OCI-LY7 (cell line): ENCODE measurements at regions not wholly inside any gene's neighbourhood (a gene's known extent, or its start where the extent isn't known, plus 50 kb on each side); places are given as distances from the start of the nearest gene placed in this dataset.
"Not testable (repeated sequence)": the region's sequence is repeated elsewhere in the genome, so short reads cannot be mapped to it uniquely, and the experiment has no call there.

Source experiments
- BruUV-seq: library from RNA; stranded (reverse); fragments of 400-500 nt; replicated peaks from 2 replicates; lab custom pipeline; 2021; lab: Mats Ljungman, UMichigan
- CTCF ChIA-PET: fragments of 300-600 bp; sonication (Branson Sonifier 250); formaldehyde crosslinking; loops from one replicate; lab custom pipeline; 2022; ENCODE audit warnings: antibody characterized with exemption; ENCODE audit not compliant: unreplicated experiment; lab: Charles Lee
- POLR2A ChIA-PET: fragments of 300-600 bp; sonication (Branson Sonifier 250); formaldehyde crosslinking; loops from one replicate; lab custom pipeline; 2022; ENCODE audit warnings: antibody characterized with exemption; lab: Charles Lee
- DNase-seq: peaks from one replicate; pipeline ENCODE4 v3.0.0-alpha.2; 2015; ENCODE audit warnings: low spot score
- H2AFZ ChIP-seq: fragments of 200-600 bp; sonication (generic), shearing (Covaris generic); 2 replicates; pipeline ENCODE4 v1.6.1; 2014; ENCODE audit warnings: mild to moderate bottlenecking, antibody characterized with exemption, low read length, moderate library complexity
- H3K27ac ChIP-seq: fragments of 200-600 bp; sonication (generic); 2 replicates; pipeline ENCODE4 v1.5.1; 2014; ENCODE audit warnings: mixed run types, low read depth, mild to moderate bottlenecking, moderate library complexity, low read length, inconsistent platforms; ENCODE audit not compliant: poor library complexity, severe bottlenecking
- H3K36me3 ChIP-seq: fragments of 200-600 bp; sonication (generic); 2 replicates; pipeline ENCODE4 v1.6.1; 2014; ENCODE audit warnings: mild to moderate bottlenecking, antibody characterized with exemption, low read length, moderate library complexity, mixed read lengths; ENCODE audit not compliant: insufficient read depth
- H3K4me1 ChIP-seq: fragments of 200-600 bp; sonication (generic); 2 replicates; pipeline ENCODE4 v1.5.1; 2014; ENCODE audit warnings: mild to moderate bottlenecking, low read length; ENCODE audit not compliant: insufficient read depth, poor library complexity, severe bottlenecking
- H3K4me2 ChIP-seq: fragments of 200-600 bp; sonication (generic); 2 replicates; pipeline ENCODE4 v1.6.1; 2014; ENCODE audit warnings: mild to moderate bottlenecking, low read length
- H3K4me3 ChIP-seq: fragments of 200-600 bp; sonication (generic); 2 replicates; pipeline ENCODE4 v1.5.1; 2014; ENCODE audit warnings: mild to moderate bottlenecking, low read depth, low read length; ENCODE audit not compliant: poor library complexity, severe bottlenecking
- H3K79me2 ChIP-seq: fragments of 200-600 bp; sonication (generic); 2 replicates; pipeline ENCODE4 v1.6.1; 2016; ENCODE audit warnings: low read depth, mild to moderate bottlenecking, low read length, moderate library complexity, mixed read lengths; ENCODE audit not compliant: insufficient read depth
- H3K9me2 ChIP-seq: fragments of 200-600 bp; sonication (generic); 2 replicates; pipeline ENCODE4 v1.6.1; 2016; ENCODE audit warnings: mild to moderate bottlenecking, low read length, mixed read lengths; ENCODE audit not compliant: insufficient read depth
- H3K9me3 ChIP-seq: fragments of 200-600 bp; sonication (generic); 2 replicates; pipeline ENCODE4 v1.6.1; 2014; ENCODE audit warnings: mild to moderate bottlenecking, mixed run types, low read length, mixed read lengths
- H4K20me1 ChIP-seq: fragments of 200-600 bp; sonication (generic); 2 replicates; pipeline ENCODE4 v1.6.1; 2014; ENCODE audit warnings: mild to moderate bottlenecking, antibody characterized with exemption, low read length, moderate library complexity, mixed read lengths; ENCODE audit not compliant: insufficient read depth
- EZH2phosphoT487 ChIP-seq: fragments of 200-600 bp; sonication (generic); IDR thresholded peaks from 2 replicates; pipeline ENCODE4 v1.6.1; 2018; ENCODE audit warnings: low read depth, borderline replicate concordance, mild to moderate bottlenecking, mixed run types, antibody characterized with exemption, low read length, moderate library complexity, mixed read lengths
- intact Hi-C: fragments of 100-400 bp; cut with micrococcal nuclease; formaldehyde crosslinking; loops from one replicate; pipeline ENCODE4 v1.10.0; 2022; ENCODE audit not compliant: unreplicated experiment
- TF ChIP-seq, protein P1 (sequence below): fragments of 200-600 bp; sonication (generic); conservative IDR thresholded peaks from 2 replicates; pipeline ENCODE4 v1.5.1; 2014; ENCODE audit warnings: mild to moderate bottlenecking, antibody characterized with exemption, low read length, moderate library complexity, mixed read lengths

- H3K4me3 ChIP-seq: no peak overlapping the region
- CTCF ChIA-PET: no interaction called here
- POLR2A ChIA-PET: no interaction called here
- no peak for TF ChIP-seq EZH2phosphoT487
- TF ChIP-seq, protein P1, sequence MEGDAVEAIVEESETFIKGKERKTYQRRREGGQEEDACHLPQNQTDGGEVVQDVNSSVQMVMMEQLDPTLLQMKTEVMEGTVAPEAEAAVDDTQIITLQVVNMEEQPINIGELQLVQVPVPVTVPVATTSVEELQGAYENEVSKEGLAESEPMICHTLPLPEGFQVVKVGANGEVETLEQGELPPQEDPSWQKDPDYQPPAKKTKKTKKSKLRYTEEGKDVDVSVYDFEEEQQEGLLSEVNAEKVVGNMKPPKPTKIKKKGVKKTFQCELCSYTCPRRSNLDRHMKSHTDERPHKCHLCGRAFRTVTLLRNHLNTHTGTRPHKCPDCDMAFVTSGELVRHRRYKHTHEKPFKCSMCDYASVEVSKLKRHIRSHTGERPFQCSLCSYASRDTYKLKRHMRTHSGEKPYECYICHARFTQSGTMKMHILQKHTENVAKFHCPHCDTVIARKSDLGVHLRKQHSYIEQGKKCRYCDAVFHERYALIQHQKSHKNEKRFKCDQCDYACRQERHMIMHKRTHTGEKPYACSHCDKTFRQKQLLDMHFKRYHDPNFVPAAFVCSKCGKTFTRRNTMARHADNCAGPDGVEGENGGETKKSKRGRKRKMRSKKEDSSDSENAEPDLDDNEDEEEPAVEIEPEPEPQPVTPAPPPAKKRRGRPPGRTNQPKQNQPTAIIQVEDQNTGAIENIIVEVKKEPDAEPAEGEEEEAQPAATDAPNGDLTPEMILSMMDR: no peak
- H3K36me3 ChIP-seq: no peaks in the 10 kb centered on the region
- H4K20me1 ChIP-seq: no peaks in the 10 kb centered on the region
- H3K9me2 ChIP-seq: no peaks in the 10 kb centered on the region
- H3K4me1 ChIP-seq: no peaks in the 10 kb centered on the region
- DNase-seq: no peak
- H3K79me2 ChIP-seq: no peaks in the 10 kb centered on the region
- no peak overlapping the region for H3K4me2 ChIP-seq
- no peaks in the 10 kb centered on the region for H3K9me3 ChIP-seq
- no TSS peak for BruUV-seq
- H2AFZ ChIP-seq: no peak overlapping the region
- intact Hi-C loops: no loop called here
- H3K27ac ChIP-seq: no peak overlapping the region
These were observed 335.1 kb downstream of the PREX1 start for GRCh38 chr20:48492715-48493070.

DNA sequence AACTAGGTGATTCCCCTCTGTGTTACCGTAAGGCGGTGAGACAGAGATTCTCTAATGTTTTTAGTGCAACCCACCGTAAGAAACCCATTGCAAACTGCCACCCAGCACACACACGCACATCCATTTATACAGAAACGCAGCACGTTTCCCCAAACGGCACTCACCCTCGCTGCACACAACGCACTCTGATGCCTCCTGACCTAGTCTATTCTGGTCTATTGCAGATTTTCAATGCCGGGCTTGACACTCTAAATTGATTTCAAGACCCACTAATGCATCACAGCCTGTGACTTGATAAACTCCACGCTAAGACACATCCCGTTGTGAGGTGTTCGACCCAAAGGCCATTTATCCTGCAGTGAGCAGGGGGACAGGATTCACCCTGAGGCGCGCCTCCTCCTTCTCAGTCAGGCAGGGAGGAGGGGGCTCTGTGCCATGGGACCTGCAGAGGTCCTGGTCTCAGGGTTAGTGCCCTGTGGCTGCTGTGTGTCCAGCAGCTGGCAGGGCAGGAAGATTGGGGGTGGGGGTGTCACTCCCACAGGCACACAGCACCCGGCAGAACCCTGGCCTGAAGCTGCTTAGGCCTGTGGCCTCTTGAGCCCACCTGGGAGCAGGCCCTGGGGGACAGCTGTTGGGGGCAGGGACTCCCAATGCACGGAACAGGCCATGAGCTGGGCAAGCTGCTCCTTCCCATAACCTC is 335.6 kb downstream of the PREX1 start:
- no peaks in the 10 kb centered on the region for H4K20me1 ChIP-seq
- H3K79me2 ChIP-seq: no peaks in the 10 kb centered on the region
- H3K9me3 ChIP-seq: no peaks in the 10 kb centered on the region
- no peaks in the 10 kb centered on the region for H3K36me3 ChIP-seq
- H2AFZ ChIP-seq: no peak overlapping the region
- DNase-seq: no peak
- H3K4me1 ChIP-seq: no peaks in the 10 kb centered on the region
- H3K4me2 ChIP-seq: no peak overlapping the region
- intact Hi-C loops: no loop called here
- H3K9me2 ChIP-seq: no peaks in the 10 kb centered on the region
- H3K4me3 ChIP-seq: no peak overlapping the region
- TF ChIP-seq EZH2phosphoT487: no peak
- TF ChIP-seq, protein P1: no peak
- no peak overlapping the region for H3K27ac ChIP-seq
- no TSS peak for BruUV-seq
- POLR2A ChIA-PET: no interaction called here
- CTCF ChIA-PET: no interaction called here

GRCh38 chr20:48490961-48491831 is 336.6 kb downstream of the PREX1 start:
- Histone ChIP-seq H3K27ac (no peak overlapping the region), H3K4me3 (no peak overlapping the region), H4K20me1 (no peaks in the 10 kb centered on the region), H3K4me1 (no peaks in the 10 kb centered on the region), H3K36me3 (no peaks in the 10 kb centered on the region), H3K9me3 (no peaks in the 10 kb centered on the region), H2AFZ (no peak overlapping the region), H3K4me2 (no peak overlapping the region), H3K9me2 (no peaks in the 10 kb centered on the region), H3K79me2 (no peaks in the 10 kb centered on the region)
- intact Hi-C loops: no loop called here
- ChIA-PET CTCF (no interaction called here), POLR2A (no interaction called here)
- no TSS peak for BruUV-seq
- TF ChIP-seq, protein P1: no peak
- no peak for TF ChIP-seq EZH2phosphoT487
- DNase-seq: no peak

- H3K79me2 ChIP-seq, intact Hi-C loops, H3K36me3 ChIP-seq, H3K4me1 ChIP-seq, DNase-seq, H3K4me3 ChIP-seq, H3K9me3 ChIP-seq, BruUV-seq, H3K4me2 ChIP-seq, H2AFZ ChIP-seq, H4K20me1 ChIP-seq, H3K27ac ChIP-seq, CTCF ChIA-PET, H3K9me2 ChIP-seq, POLR2A ChIA-PET: not testable (repeated sequence)
These were observed 337.5 kb downstream of the PREX1 start for GRCh38 chr20:48490341-48490740.
